ENCODE measurements at regions not wholly inside any gene's neighbourhood (a gene's known extent, or its start where the extent isn't known, plus 50 kb on each side); places are given as distances from the start of the nearest gene placed in this dataset.
"Not testable (repeated sequence)": the region's sequence is repeated elsewhere in the genome, so short reads cannot be mapped to it uniquely, and the experiment has no call there.

DNA sequence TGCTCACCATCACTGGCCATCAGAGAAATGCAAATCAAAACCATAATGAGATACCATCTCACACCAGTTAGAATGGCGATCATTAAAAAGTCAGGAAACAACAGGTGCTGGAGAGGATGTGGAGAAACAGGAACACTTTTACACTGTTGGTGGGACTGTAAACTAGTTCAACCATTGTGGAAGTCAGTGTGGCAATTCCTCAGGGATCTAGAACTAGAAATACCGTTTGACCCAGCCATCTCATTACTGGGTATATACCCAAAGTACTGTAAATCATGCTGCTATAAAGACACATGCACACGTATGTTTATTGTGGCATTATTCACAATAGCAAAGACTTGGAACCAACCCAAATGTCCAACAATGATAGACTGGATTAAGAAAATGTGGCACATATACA is 80.5 kb upstream of the C3orf49 start:
- intact Hi-C loops (cut with DNase I; ENCODE audit: low total_unique reads); H3K4me1 ChIP-seq; H3K4me3 ChIP-seq; H3K36me3 ChIP-seq; H3K9me3 ChIP-seq; DNase-seq (ENCODE audit: low spot score in 2 of 2); H3K27me3 ChIP-seq; H3K27ac ChIP-seq: not testable (repeated sequence)

DNA sequence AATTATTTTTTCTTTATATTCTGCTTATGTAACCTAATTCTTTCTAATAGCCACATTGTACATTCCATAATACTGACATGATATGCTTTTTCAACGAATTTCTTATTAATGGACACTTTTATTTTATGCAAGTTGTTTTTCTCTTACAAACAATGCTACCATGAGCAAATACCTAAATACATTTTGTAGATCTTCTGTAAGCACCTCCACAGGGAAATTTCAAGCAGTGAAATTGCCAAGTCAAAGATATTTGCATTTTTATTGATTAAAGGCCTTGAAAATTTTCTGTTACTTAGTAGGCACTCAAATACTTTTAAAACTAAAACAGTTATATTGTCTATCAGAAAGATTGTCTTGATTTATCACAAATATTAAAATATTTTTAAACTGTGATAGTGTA is 79.6 kb upstream of the C3orf49 start:
- no peaks in the 10 kb centered on the region for H3K27me3 ChIP-seq
- H3K4me1 ChIP-seq: no peaks in the 10 kb centered on the region
- H3K4me3 ChIP-seq: no peak overlapping the region
- intact Hi-C loops (cut with DNase I; ENCODE audit: low total_unique reads): no loop called here
- H3K36me3 ChIP-seq: no peaks in the 10 kb centered on the region
- no peak overlapping the region for H3K27ac ChIP-seq
- no peak for DNase-seq (ENCODE audit: low spot score in 2 of 2)
- H3K9me3 ChIP-seq: no peaks in the 10 kb centered on the region
- TF ChIP-seq POLR2AphosphoS5 (IDR thresholded peaks at IDR 0.05) (no peak), POLR2A (IDR thresholded peaks at IDR 0.05) (no peak)
- TF ChIP-seq, protein P1, sequence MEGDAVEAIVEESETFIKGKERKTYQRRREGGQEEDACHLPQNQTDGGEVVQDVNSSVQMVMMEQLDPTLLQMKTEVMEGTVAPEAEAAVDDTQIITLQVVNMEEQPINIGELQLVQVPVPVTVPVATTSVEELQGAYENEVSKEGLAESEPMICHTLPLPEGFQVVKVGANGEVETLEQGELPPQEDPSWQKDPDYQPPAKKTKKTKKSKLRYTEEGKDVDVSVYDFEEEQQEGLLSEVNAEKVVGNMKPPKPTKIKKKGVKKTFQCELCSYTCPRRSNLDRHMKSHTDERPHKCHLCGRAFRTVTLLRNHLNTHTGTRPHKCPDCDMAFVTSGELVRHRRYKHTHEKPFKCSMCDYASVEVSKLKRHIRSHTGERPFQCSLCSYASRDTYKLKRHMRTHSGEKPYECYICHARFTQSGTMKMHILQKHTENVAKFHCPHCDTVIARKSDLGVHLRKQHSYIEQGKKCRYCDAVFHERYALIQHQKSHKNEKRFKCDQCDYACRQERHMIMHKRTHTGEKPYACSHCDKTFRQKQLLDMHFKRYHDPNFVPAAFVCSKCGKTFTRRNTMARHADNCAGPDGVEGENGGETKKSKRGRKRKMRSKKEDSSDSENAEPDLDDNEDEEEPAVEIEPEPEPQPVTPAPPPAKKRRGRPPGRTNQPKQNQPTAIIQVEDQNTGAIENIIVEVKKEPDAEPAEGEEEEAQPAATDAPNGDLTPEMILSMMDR (IDR thresholded peaks at IDR 0.05): no peak

DNA sequence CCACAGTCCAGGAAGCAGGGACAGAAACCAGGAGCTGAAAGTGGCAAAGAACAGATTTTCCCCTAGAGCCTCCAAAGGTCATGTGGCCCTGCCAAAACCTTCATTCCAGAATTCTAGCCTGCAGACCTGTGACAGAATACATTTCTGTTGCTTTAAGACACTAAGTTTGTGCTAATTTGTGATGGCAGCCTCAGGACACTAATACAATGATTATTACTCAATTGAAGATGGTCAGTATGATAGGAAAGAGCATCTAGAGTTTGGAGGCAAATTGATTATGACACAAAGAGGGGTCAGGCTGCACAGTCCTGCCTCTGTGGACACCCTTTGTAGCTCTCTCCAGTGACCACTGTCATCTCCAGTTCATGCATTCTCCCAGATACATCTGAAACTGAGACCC is 79.0 kb upstream of the C3orf49 start:
- Histone ChIP-seq H3K4me1 (no peaks in the 10 kb centered on the region), H3K27me3 (no peaks in the 10 kb centered on the region), H3K36me3 (no peaks in the 10 kb centered on the region), H3K9me3 (no peaks in the 10 kb centered on the region), H3K4me3 (no peak overlapping the region), H3K27ac (no peak overlapping the region)
- DNase-seq (ENCODE audit: low spot score in 2 of 2): no peak
- TF ChIP-seq POLR2A (IDR thresholded peaks at IDR 0.05): no peak
- TF ChIP-seq POLR2AphosphoS5 (IDR thresholded peaks at IDR 0.05): no peak
- TF ChIP-seq, protein P1 (IDR thresholded peaks at IDR 0.05): no peak
- intact Hi-C loops (cut with DNase I; ENCODE audit: low total_unique reads): no loop called here

DNA sequence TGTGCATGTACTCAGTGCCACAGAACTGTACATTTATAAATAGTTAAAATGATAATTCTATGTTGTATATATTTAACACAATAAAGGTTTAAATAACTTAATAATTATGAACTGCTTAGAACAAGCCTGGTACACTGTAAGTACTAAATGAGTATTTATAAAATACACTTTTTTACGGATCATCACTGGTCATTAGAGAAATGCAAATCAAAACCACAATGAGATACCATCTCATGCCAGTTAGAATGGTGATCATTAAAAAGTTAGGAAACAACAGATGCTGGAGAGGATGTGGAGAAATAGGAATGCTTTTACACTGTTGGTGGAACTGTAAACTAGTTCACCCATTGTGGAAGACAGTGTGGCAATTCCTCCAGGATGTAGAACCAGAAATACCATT is 74.4 kb upstream of the C3orf49 start:
- intact Hi-C loops (cut with DNase I; ENCODE audit: low total_unique reads); H3K36me3 ChIP-seq; H3K4me1 ChIP-seq; H3K9me3 ChIP-seq; H3K27me3 ChIP-seq; DNase-seq (ENCODE audit: low spot score in 2 of 2); H3K27ac ChIP-seq; H3K4me3 ChIP-seq: not testable (repeated sequence)

DNA sequence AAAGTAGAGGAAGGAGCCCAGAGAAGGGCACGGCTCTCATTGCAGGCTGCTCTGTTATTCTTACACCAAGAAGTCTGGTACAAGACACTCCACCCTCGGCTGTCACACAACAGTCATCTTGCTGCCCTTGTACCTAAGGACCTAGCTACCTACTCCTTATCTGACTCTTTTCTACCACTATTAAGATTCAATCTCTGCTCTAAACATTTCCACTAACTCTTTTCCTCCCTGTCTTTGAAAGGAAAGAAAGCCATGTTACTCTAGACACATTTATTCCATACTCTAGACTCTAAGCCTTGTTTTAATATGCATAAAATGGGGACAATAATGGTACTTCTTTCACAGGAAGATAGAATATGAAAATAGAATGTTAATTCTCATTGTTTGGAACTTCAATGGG is 73.3 kb upstream of the C3orf49 start:
- TF ChIP-seq POLR2A (IDR thresholded peaks at IDR 0.05) (no peak), POLR2AphosphoS5 (IDR thresholded peaks at IDR 0.05) (no peak)
- TF ChIP-seq, protein P1 (IDR thresholded peaks at IDR 0.05): no peak
- no peaks in the 10 kb centered on the region for H3K9me3 ChIP-seq
- H3K36me3 ChIP-seq: no peaks in the 10 kb centered on the region
- no peak overlapping the region for H3K4me3 ChIP-seq
- intact Hi-C loops (cut with DNase I; ENCODE audit: low total_unique reads): no loop called here
- H3K27ac ChIP-seq: no peak overlapping the region
- no peak for DNase-seq (ENCODE audit: low spot score in 2 of 2)
- no peaks in the 10 kb centered on the region for H3K4me1 ChIP-seq
- H3K27me3 ChIP-seq: no peaks in the 10 kb centered on the region

DNA sequence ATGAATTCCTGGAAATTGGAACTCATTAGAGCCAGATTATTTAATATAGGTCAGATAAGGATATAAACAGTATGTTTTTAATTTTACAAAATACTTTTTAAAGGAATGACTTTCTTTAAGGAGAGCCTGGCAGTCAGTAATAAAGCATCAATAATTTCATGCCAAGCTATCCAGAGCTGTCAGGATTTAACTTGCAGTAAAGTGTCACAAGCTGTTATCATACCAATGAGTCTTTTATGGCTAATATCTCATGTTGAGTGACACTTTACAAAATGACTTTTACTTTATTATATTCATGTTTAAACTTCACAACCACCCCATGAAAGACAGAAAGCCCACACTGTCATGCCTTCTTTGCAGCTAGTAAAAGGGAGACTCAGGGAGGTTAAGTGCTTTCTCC is 72.9 kb upstream of the C3orf49 start:
- no peak for DNase-seq (ENCODE audit: low spot score in 2 of 2)
- intact Hi-C loops (cut with DNase I; ENCODE audit: low total_unique reads): no loop called here
- Histone ChIP-seq H3K27me3 (no peaks in the 10 kb centered on the region), H3K4me1 (no peaks in the 10 kb centered on the region), H3K4me3 (no peak overlapping the region), H3K9me3 (no peaks in the 10 kb centered on the region), H3K36me3 (no peaks in the 10 kb centered on the region), H3K27ac (no peak overlapping the region)
- TF ChIP-seq POLR2A (IDR thresholded peaks at IDR 0.05): no peak
- TF ChIP-seq POLR2AphosphoS5 (IDR thresholded peaks at IDR 0.05): no peak
- TF ChIP-seq, protein P1 (IDR thresholded peaks at IDR 0.05): no peak

Measured in breast epithelium (tissue), 4 donors.